ENCODE measurements at regions not wholly inside any gene's neighbourhood (a gene's known extent, or its start where the extent isn't known, plus 50 kb on each side); places are given as distances from the start of the nearest gene placed in this dataset.
A peak's percentile ranks its signal among the peaks of the same experiment; 100 is the strongest.

DNA sequence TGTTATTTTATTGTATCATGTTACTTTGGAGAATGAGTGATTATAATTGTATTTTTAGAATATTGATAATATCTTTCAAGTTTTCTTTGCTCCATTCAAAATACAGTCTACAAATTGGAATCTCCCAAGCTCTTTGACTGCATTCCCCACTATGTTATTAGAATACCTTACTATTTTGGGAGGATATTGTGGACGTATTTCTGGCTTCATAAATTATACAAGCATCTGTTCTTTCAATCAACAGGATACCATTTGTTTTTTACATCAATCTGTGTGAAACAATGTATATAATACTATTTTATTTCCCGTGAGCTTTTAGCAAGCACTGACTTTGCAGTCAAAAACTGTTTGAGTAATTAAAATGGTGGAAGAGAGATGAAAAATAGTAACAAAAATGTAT, 226.5 kb downstream of the PTPRC start:
- no peak for DNase-seq

DNA sequence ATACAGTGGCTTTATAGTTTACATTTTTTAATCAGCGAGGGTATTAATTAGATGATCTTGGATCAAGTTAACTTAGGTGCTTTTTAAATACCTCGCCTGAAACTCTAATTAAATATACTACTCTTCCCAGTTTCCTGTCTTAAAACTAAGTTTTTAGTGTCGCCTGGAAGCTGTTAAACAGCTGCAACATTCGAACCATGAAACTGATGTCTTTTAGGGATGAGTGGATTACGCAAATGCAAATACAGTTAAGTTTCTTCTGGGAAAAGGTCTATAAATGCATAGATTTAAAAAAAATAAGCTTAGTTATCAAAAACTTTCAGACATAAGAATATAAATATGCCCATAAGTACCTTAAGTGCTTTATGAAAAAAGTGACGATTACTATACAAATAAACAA, 228.3 kb downstream of the PTPRC start:
- DNase-seq: no peak

DNA sequence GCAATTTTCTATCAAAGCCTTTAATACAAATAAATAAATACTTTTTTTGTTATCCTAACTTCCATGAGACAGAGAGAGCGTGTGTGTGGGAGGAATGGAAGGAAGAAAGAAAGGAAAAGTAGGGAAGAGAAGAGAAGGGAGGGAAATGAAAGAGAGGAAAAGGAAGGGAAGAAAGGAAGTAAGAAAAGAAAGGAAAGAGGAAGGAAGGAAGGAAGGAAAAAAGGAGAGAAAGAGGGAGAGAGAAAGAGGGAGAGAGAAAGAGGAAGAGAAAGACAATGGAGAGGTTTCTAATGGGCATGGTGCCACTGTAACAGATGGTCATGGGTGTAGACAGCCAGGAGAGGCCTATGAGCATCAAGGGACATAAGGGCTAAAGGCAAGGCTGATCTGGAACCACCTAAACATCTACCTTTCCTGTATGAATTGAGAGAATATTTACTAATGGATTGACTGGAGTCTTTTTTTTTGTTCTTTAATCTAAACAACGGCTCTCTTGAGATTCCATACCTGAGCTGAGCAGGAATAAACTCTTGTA, 234.9 kb downstream of the PTPRC start:
- DNase-seq: no peak

DNA sequence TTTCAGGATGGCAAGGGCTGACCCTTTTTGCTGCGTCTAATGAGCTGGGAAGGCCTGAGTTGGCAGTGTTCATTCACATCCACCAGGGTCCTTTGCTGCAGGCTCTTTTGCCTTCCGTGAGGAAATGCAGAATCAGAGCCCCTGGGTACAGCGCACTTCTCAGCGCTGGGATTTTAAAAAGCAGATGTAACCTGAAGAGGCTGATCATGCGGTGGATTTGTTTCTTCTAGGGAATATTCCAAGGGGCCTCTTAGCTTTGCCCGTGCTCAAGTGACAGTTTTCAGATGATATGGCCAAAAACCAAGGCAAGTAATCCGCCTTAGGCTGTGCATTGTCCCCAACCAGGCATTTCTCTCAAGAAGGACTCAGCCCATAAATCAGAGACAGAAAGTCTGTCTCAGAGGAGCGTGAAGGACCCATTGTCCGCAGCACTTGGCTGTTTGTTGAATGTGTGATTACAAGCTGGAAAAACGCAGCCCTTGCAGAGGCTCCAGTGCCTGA, 237.6 kb downstream of the PTPRC start:
- DNase-seq: peak; percentile 86

DNA sequence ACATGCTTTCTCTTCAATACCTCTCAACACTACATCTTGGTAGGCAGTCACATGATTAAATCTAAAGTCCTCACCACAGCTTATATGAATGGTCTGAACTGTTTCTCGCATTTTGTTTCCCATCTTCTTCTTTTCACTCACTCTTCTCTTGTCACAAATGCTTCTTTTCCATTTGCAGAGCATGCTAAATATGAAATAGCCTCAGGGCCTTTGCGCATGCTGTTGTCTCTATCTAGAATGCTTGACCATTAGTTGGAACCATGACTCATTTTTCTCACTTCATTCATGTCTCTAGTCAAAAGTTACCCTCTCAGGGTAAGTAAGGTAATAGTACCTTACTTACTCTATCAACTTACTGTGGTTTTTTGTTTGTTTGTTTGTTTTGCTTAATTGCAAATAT, 239.7 kb downstream of the PTPRC start:
- DNase-seq: no peak

DNA sequence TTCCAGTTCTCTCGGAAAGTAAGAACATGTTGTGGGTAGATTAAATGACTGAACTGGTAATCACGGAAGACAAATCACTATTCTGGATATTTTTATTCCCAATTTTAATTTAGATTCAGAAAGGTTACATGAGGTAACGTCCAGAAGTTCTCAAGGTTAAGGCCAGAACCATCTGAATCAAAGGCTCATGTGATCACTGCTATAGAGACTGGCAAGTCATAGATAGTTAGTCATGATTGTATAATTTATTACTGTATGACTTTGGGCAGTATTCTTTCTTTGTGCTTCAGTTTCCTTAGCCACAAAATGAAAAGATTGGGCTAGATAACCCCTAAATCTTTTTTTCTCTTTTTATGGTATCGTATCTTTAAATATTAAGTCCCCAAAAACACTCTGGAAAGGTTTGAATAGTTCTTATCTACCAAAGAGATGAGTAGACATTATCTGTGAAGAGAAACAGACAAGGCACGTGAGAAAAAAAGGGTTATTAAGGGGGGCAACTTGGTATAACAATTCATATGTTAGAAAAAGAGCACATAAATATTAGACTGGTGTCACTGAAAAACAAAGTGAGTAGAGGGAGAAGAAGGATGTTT, 241.0 kb downstream of the PTPRC start:
- DNase-seq: no peak

DNA sequence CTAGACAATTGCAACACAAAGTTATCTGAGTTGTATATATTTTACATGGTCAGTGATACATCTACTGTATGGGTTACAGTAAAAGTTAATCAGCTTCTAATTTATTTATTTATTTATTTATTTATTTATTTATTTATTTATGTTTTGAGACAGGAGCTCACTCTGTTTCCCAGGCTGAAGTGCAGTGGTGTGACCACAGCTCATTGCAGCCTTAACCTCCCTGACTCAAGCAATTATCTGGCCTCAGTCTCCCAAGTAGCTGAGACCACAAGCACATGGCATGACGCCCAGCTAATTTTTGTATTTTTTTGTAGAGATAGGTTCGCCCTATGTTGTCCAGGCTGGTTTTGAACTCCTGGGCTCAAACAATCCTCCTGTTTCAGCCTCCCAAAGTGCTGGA, 241.6 kb downstream of the PTPRC start:
- DNase-seq: no peak

DNA sequence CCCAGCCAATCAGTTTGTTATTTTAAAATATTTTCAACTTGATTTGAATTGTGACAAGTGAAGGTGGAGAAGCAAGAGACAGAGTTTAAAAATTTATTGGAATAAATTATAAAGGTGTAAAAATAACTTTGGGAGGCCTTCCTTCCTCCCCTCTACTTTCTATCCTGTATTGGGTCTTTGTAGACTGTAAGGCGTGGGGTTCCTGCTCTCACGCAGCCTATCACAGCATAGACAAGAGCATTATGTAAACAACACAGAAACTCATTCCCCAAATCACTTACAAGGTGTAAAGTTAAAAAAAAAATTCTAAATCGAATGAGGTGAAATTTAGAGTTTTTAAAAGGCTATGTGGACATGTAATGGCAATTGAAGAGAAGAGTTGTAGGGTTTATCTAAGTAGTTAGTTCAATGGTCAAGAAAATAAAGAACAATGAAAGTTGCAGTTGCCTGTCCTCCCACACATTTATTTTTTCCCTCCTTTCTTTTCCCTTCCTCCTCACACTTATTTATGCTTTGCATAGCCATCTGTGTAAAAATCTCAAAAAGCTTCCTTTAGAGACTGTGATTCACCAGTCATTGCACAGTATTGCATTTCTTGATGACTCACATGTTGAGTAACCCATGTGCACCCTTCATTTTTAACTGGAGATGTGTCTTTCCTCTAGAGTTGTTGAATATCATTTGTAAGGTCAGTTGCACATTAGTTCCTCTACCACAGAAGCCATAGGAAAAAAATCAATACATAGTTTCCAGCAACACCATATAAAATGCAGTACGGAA, 242.2 kb downstream of the PTPRC start:
- no peak for DNase-seq

DNA sequence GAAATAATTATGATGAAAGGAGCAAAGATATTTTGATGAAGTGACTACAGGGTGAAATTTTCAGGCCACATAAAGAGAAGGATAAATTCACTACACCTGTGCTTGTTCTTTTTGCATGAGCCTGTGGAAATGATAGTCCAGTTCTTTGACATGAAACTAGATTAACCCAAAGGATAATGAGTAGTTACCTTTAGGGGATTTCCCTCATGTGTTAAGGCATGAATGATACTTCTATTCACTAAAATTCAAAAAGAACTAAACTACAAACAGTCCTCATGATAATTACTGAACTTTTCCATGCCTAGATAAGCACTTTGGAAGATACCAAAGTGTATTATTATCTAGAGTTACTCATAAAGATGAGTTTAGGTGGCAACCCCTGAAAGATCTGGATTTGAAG, 244.3 kb downstream of the PTPRC start:
- no peak for DNase-seq

DNA sequence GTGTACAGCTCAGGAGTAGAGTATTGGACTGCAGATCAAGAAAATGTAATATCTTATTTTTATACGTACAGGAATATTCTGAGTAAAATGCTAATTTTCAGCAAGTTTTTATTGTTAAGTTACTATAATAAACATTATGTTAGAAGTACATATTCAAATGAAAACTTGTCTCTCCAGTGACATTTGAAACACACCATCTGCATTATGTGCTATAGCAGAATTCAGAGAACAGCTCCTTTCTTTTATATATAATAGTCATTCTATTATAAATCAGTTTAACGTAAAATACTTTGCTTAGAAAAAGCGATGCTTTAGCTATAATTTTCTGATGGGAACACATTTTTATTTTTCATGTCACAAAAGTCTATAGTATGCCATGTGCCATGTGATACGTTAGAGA, 249.0 kb downstream of the PTPRC start:
- no peak for DNase-seq

DNA sequence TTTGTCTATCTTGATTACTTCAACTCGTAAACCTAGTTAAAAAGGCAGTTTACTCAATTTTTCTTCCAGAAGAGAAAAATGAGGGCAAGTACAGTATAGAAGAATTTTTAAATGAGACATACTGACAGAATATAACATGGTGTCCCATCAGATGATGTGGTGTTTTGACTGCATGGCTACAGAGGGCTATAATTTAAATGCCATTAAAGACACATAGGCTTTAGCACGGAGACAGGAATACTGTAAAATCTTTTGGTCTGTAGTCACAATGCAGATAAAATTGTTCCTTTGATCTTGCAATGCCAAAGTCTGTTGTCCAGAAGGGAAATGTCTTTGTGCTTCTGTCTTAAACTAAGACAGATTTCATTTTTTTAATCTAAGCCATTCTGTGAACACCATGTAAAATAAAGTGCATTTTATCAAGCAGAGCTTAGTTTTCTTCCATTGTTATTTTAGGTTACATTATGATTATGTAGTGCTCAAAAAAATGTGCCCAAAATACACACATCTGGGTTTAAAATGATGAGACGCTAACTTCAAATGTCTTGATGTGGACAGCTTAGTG, 249.6 kb downstream of the PTPRC start:
- no peak for DNase-seq

DNA sequence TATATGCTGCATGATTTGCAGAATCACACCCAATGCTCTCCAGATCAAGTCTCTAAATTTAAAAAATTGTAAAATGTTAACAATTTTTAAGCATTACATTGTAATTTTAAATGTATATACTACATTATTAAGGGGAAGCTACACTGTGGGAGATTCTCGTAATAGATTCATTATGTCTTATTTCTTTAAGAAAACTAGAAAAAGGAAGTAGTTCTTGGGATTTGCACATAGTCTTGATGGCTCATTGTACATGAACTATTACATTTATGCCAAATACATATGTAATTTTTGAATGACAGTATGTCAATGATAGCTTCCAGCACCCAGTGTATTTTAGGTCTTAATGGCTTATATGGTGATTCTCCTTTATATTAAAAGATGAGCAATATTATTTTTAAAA, 250.3 kb downstream of the PTPRC start:
- no peak for DNase-seq

DNA sequence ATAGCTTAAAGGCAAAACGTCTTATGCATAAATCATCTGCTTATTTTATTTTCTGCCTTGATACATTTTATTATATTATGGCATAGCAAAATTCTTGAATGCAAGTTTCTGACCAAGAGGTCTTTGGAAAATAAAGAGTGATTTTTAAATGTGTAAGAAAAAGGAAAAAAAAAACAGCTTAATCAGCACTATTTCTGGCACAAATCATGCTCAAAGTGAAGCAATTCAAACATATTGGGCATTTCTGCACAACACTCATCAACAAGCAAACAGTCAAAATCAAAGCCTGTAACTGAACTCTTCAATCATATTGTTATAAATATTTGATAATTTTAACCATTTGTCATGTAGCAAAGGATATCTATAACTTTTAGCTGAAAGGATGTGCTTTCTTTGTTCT, 250.9 kb downstream of the PTPRC start:
- no peak for DNase-seq

DNA sequence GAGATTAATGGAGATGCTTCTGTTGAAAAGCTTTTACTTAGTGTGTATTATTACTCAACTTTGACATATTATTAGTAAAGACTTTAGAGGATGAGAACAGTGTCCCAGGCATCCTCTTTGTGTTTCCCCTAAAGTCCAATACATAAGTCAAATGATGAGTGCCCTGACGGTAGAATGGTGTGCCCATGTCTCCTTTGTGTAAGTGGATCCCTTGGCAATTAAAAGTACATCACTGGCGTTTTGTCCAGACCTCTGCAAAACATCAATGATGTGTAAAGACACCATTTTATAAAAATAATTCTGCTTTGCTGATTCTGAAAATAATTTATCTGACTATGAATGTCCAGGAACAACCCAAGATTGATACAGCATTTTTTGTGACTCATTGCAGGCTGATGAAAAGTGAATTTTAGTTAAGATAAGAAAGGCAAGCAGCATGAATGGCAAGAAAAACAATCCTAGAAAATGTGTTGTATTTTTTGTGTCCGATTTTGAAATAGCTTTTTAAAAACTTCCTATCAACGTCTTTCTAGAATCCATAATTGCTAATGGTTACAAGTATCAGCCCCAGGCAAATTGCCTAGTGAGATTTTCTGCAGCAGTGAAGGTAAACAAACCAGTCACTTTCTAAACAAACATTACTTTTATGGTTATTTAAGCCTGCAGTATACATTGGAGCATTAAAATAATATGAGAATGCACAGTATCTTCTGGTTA, 251.5 kb downstream of the PTPRC start:
- peak; percentile 38 for DNase-seq

DNA sequence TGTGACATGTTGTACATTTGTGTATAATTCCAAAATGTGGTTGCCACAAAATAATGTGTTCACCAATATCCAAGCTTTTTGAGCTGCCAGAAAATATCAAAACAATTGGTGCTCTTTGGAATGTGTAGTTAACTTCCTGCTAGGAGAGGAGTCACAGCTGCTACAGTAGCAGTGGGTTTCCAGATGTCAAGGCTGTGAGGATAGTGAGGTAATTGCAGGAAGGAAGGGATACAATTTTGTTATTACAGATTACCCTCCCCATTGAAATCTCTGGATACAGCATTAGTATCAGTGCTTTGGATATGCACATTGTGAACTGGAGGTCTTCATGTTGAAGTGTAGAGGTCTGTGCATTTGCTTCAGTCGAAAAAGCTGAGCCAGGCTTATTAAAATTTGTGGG, 253.2 kb downstream of the PTPRC start:
- no peak for DNase-seq

DNA sequence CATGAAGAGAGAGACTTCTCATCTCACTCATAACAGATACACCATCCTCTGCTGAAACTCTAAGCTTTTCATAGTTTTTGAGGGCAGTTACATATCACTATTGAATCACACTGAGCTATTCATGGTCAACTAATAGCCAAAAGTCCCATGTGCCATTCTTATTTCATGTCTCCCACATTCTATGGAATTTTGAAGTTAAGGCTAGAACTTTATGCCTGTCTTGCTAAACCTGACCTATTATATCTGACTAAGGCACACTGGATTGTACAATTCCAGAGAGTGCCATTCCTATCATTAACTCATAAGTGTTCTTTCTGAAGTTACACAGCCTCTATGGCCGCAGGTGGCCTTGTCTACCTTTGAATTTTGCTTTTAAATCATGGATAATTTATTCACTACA, 254.3 kb downstream of the PTPRC start:
- DNase-seq: no peak

DNA sequence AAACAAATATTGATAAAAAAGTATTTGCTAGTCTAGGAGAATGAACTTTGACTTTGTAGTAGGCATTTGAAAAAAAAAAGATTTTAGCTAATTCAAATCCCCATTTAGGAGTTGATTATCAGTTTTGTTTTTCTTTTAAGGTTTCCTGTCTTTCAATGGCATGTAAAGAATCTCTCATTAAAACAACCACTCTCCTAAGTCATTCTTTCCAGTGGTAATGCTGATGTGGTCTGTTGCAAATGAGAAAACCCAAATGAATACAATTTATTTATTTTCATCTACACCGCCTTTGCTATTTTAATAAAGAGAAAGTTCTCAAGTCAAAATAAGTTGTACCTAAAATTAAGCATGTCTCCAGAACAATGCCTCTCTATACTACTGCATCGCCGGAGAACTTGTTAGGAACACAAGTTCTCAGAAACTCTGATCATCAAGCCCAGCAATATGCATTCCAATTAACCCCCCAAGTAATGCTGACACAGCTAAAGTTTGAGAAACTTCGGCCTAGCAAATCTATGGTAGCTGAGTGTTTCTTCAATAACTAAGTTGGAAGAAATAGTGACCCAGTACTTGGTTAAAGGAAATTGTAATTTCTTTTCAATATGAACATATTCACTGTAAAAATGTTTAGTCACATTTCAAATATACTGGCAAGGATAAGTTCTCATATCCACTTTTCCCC, 255.1 kb downstream of the PTPRC start:
- DNase-seq: no peak

DNA sequence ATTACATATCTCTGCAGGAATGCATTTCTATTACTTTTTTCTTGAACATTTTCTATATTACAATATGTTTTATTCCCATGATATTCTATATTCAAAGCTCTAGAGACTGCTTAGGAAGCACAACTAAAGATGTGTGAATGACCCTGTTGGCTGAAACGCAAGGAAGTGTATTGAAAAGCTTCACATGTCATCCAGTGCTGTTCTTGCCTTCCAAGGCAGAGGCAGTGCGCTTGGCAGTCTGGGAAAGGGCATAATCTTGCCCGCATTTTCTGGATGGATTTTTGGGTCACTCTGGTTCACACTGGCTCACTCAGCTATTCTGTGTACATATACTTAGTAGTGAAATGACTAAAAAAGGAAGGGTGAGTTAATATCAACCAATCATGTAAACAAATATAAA, 262.4 kb downstream of the PTPRC start:
- no peak for DNase-seq

DNA sequence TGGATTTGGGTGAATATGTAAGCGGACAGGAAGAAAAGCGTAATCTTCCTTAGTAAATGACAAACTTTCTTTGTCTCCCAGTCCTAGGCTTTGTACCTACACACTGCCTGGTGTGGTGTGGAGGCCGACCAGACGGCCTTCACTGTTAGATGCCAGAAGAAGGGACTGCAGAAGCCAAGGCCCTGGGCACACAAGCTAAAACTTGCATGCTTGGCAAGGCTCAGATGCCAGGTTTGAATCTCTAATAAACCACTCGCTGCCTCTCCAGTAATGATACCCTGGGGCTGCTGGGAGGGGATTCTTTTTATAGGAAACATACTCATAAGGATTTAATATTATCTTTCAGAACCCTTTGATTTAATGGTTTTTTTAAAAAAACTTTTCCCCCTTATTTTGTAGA, 263.8 kb downstream of the PTPRC start:
- DNase-seq: peak; percentile 52

DNA sequence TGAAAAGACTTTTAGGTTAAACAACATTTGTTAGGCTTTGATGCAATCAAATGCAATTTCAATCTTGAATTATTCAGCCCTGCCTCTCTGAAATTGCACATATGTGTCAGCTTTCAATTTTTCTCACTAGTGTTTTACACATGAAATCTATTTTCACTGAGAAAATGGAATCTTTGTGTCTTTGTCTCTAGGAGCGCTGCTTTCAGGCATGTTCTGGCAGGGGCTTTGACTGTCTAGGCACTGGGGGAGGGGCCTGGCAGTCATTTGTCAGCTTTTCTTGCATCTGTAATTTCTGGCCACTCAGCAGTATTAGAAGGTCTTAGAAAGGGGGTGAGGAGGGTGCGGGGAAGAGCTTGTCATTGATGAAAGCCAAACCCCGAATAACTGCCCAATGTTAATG, 264.4 kb downstream of the PTPRC start:
- peak; percentile 71 for DNase-seq

DNA sequence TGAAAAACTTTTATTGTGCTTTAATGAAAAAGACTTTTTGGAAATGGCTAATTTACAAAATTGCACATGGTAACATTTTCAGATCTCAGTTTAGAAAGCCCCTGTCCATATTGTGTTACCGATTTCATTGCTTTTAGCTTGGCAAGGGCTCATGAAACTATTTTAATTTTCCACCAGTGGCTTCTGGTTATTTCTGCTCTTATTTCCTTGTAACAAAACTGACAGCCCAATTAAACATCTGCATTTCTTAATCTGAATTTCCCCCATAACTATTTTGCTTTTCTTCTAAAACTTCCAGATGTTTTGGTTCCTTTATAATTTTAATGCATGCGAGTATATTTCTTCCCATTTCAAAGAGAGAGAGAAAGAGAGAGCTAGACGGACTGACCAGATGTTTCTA, 264.8 kb downstream of the PTPRC start:
- DNase-seq: no peak

DNA sequence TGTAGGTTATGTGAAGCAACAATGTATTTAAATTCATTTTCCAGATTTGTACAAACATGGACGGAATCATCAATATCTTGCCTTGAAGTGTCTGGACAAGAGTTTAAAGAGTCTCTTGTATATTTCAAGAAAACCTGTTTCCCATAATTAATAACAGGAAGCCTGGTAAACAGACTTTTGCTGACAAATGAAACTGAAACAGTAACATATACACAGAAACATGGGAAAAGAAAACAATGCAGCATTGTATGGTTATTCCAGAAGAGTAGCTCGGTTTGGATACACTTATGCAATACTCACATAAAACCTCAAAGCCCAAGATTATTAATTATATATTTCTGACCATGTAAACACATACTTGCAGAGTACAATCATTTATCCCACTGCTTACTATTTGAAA, 265.5 kb downstream of the PTPRC start:
- no peak for DNase-seq

Measured in NCI-H1105 (cell line).